ENCODE measurements at regions not wholly inside any gene's neighbourhood (a gene's known extent, or its start where the extent isn't known, plus 50 kb on each side); places are given as distances from the start of the nearest gene placed in this dataset.
"Not testable (repeated sequence)": the region's sequence is repeated elsewhere in the genome, so short reads cannot be mapped to it uniquely, and the experiment has no call there.

- no peak for DNase-seq
Observed at GRCh38 chr3:96324087-96324486, 490.3 kb upstream of the EPHA6 start.

GRCh38 chr3:96330795-96331194 lies 483.6 kb upstream of the EPHA6 start:
- DNase-seq = no peak

- DNase-seq = no peak
Observed at GRCh38 chr3:96331341-96331740, 483.1 kb upstream of the EPHA6 start.

- DNase-seq = no peak
Observed at GRCh38 chr3:96334779-96335178, 479.6 kb upstream of the EPHA6 start.

- DNase-seq = no peak
Observed at GRCh38 chr3:96347289-96347688, 467.1 kb upstream of the EPHA6 start.

GRCh38 chr3:96351598-96351997 lies 462.8 kb upstream of the EPHA6 start:
- not testable (repeated sequence) for DNase-seq

GRCh38 chr3:96354106-96354505 lies 460.3 kb upstream of the EPHA6 start:
- no peak for DNase-seq

GRCh38 chr3:96354742-96355141 lies 459.7 kb upstream of the EPHA6 start:
- no peak for DNase-seq

GRCh38 chr3:96361241-96361640 lies 453.2 kb upstream of the EPHA6 start:
- DNase-seq = no peak

- no peak for DNase-seq
Observed at GRCh38 chr3:96370637-96371036, 443.8 kb upstream of the EPHA6 start.

GRCh38 chr3:96410006-96410730 lies 404.2 kb upstream of the EPHA6 start:
- DNase-seq = no peak

- DNase-seq = no peak
Observed at GRCh38 chr3:96416549-96417255, 397.7 kb upstream of the EPHA6 start.

- no peak for DNase-seq
Observed at GRCh38 chr3:96428097-96428496, 386.3 kb upstream of the EPHA6 start.

- no peak for DNase-seq
Observed at GRCh38 chr3:96430079-96430478, 384.3 kb upstream of the EPHA6 start.

- no peak for DNase-seq
Observed at GRCh38 chr3:96434651-96435050, 379.7 kb upstream of the EPHA6 start.

- DNase-seq = peak; percentile 1
Observed at GRCh38 chr3:96449346-96449745, 365.0 kb upstream of the EPHA6 start.

GRCh38 chr3:96449803-96450202 lies 364.6 kb upstream of the EPHA6 start:
- peak; percentile 0 for DNase-seq

GRCh38 chr3:96450699-96451098 lies 363.7 kb upstream of the EPHA6 start:
- no peak for DNase-seq

GRCh38 chr3:96465521-96465920 lies 348.9 kb upstream of the EPHA6 start:
- no peak for DNase-seq

- no peak for DNase-seq
Observed at GRCh38 chr3:96466441-96466840, 348.0 kb upstream of the EPHA6 start.

GRCh38 chr3:96467639-96468038 lies 346.8 kb upstream of the EPHA6 start:
- no peak for DNase-seq

- no peak for DNase-seq
Observed at GRCh38 chr3:96478496-96478895, 335.9 kb upstream of the EPHA6 start.

- no peak for DNase-seq
Observed at GRCh38 chr3:96480881-96481280, 333.5 kb upstream of the EPHA6 start.

- not testable (repeated sequence) for DNase-seq
Observed at GRCh38 chr3:96483191-96483590, 331.2 kb upstream of the EPHA6 start.
